ENCODE measurements at regions not wholly inside any gene's neighbourhood (a gene's known extent, or its start where the extent isn't known, plus 50 kb on each side); places are given as distances from the start of the nearest gene placed in this dataset.
A peak's percentile ranks its signal among the peaks of the same experiment; 100 is the strongest.
"Not testable (repeated sequence)": the region's sequence is repeated elsewhere in the genome, so short reads cannot be mapped to it uniquely, and the experiment has no call there.

DNA sequence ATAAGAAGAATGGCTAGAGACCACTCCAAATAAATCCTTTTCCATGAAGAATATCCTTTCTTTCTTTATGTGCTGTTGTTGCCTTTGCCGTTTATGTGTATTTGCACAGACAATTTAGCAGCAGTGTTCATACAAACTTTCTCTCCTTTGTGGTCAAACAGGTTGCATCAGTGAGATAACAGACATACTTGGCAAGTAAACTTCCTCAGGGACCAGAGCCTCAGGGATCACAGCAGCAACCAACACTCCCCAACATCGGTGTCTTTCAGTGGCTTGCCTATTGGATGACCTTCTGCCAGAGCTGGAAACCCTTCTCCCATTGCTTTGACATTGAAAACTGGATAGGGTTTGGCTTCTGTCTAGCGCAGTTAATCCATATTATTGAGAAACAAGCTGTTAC, 252.2 kb downstream of the BTG1 start:
- no peak for DNase-seq (ENCODE audit: low read depth in 1 of 2, low spot score in 1 of 2)

DNA sequence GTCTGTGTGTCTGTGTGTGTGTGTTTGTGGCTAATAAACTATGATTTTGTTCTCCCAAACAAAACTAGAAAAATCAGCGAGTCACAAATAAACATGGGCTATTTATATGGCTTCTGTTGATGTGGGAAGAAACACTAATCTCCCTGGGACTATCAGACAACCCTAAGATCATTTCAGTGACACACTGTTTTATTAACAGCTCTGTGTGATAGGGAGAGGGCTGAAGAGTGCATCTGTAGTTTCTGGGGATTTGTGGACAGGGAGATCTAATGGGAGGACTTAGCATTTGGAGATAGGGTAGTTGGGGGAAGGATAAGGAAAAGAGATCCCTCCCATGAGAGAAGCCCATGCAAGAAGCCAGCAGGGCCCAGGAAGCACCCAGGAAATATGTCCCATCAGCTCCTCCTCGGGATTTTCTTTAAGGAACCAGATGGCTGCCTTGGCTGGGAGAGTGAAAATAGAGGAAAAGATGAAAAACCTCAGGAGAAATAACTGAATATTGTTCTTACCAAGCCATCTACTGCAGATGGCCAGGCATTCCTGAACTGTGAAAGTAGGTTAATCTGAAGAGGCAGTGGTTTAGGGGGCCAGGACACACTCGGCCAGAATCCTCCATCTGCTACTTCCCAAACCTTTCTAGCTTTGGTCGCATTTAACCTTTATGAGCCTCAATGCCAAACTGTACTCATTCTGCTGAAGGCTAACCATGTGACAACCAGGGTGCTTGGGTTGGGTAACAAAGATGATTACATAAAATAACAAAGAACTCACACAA, 253.4 kb downstream of the BTG1 start:
- DNase-seq (ENCODE audit: low read depth in 1 of 2, low spot score in 1 of 2) = no peak

DNA sequence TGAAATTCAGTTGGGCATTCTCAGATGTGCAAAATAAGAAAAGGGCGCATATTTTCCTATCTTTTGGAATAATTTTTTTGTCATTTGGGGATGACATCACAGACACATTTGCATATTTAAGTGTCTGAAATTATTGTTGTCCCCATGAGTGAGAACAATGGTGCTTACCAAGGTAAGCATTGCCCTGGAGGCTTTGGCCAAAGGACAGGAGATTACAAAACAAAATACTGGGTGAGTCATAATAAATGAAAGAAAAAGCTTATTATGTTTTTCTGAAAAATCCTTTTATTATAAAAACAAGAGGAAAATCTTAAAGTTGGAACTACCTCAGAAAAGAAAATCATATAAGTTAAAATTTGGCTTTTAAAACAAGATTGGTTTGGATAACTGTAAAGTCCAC, 254.9 kb downstream of the BTG1 start:
- no peak for DNase-seq (ENCODE audit: low read depth in 1 of 2, low spot score in 1 of 2)

DNA sequence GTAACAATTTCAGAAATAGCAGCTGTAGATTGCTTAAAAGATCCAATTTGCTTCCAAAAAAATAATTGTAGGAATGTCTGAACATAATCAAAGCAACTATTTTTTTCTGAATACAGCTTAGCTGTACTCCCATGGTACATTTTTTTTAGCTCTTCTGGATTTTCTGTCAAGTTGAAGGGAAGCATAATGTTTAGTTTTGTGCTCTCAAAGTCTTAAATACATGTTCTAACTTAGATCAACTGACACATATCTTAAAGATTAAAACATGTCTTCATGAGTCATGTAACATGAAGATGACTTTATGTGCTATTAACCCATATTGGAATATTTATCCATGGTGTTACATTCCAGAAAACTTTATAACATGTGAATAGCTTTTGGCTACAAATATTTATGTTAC, 255.7 kb downstream of the BTG1 start:
- no peak for DNase-seq (ENCODE audit: low read depth in 1 of 2, low spot score in 1 of 2)

DNA sequence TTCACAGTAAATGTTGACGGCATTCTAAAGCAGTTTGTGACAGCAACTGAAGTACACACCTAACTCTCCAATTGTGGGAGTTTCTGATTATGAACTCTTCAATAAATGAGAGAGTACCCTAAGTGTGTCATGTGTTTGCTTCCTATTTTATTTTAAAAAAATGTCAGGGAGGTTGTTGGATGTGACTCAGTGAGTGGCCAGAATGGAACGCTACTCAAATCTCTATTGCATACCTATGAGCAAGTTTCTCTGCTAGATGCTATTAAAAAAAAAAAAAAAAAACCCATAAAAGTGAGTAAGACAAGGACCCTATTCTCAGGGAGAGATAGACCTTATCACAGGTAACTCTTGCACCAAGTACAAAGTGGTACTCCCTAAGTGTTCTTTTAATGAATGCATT, 256.6 kb downstream of the BTG1 start:
- DNase-seq (ENCODE audit: low read depth in 1 of 2, low spot score in 1 of 2) = no peak

DNA sequence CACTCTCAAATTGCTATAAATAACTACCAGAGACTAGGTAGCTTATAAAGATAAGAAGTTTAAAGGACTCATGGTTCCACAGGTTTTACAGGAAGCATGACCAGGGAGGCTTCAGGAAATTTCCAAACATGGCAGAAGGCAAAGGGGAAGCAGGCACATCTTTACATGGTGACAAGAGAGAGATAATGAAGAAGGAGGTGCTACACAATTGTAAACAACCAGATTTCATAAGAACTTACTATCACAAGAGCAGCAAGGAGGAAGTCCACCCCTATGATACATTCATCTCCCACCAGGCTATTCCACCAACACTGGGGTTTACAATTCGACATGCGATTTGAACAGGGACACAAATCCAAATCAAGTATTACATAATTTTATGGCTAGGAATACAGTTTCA, 257.7 kb downstream of the BTG1 start:
- no peak for DNase-seq (ENCODE audit: low read depth in 1 of 2, low spot score in 1 of 2)

DNA sequence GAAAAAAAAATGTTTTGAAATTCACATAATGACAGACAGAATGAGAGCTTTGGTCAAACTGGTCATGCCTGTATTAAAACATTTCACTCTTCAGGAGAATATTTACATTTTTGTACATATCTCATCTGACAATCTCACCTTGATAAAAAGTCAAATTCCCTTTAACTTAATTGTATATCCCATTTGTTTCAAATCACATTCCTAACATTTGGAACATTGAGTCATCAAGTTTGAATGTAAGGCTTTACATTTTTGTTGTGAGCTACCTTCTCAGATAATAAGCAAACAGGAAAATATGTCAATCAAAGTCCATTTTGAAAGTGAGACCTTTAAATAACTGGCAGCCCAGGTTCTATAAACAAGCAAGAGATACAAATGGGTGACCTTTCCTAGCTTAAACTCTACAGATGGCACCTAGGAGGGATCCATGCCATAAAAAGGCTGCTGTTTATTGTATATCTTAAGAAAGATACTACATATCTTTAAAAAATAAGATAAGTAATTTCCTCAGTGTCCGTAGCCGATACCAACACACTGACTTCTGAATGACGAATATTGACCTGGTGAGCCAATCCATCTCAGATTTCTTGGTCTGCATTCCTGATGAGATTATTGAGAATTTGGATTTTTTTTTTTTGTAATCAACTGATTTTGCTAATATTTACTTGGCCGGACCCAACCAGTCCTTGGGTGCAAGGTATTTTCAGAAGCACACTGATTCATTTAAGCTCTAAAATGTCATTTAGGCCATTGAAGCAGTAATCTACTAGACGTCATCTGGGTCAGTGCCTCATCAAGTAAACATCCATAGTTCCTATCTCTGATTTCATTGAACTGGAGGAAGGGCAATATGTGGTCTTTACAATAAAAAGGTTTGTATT, 259.6 kb downstream of the BTG1 start:
- no peak for DNase-seq (ENCODE audit: low read depth in 1 of 2, low spot score in 1 of 2)

DNA sequence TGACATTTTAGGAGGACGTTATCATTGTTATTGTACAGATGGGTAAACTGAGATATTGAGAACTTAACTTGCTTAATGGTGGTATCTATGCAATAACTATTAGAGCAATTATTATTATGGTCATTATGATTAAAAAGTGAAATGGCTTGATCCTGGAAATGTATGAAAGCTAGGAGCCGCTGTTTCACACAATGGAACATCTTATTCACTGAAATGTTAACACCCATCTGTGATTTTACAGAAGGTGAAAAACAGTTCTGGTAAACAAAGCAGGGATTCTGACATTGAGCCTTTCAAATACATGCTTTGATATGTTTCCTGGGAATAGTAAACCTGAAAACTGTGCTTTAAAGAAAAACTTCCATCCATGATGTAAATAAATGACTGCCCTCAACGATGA, 261.4 kb downstream of the BTG1 start:
- no peak for DNase-seq (ENCODE audit: low read depth in 1 of 2, low spot score in 1 of 2)

DNA sequence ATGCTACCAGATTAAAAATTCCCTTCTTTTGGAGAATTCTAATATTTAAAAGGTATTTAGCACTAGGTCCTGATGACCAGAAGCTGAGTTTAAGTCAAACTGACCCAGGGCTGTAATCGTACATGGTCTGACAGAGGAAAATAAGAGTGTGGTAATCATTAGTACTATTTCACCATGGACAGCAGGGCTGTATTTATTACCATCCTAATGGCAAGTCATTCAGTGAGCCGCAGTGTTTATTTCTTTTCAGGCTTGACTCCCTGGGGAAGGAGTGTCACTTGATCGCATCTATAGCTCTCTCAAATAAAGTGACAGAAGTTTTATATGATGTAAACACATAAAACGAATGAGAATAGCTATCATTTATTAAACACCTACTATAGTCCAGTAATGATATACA, 261.8 kb downstream of the BTG1 start:
- DNase-seq (ENCODE audit: low read depth in 1 of 2, low spot score in 1 of 2) = no peak

DNA sequence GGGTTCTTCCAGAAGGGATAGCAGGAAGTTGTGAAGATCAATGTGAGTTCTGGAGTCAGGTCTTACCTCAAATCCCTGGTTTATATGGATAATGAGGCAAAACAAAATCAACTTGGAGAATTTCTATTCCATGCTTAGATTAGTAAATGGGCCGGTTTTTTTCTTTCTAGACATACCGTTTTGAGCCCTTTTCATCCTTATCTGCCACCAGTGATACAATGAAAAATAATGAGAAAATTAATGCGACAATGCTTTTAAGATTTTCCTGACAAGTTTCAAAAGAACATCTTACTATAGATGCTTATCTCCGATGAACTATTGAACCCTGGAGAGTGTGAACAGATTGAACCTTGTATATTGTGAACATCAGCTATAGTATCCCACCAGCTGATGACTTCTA, 262.7 kb downstream of the BTG1 start:
- DNase-seq (ENCODE audit: low read depth in 1 of 2, low spot score in 1 of 2) = no peak

DNA sequence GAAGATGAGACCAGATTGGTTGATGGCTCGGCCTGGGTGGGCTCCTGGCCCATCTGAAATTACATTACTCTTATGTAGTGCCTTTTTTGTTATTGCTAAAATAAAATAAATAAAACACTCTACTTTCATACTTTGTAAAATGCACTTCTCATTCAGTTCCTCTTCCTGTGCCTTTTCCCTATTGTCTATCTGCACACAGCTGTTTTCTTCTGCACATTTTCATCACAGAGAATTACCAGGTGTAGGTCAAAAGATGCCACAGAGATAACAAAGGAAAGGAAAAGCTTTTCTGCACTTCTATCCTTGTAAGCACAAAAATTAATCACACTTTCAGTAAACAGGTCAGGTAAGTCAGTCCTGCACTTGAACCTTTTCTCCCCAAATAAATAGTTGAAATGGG, 265.1 kb downstream of the BTG1 start:
- no peak for DNase-seq (ENCODE audit: low read depth in 1 of 2, low spot score in 1 of 2)

DNA sequence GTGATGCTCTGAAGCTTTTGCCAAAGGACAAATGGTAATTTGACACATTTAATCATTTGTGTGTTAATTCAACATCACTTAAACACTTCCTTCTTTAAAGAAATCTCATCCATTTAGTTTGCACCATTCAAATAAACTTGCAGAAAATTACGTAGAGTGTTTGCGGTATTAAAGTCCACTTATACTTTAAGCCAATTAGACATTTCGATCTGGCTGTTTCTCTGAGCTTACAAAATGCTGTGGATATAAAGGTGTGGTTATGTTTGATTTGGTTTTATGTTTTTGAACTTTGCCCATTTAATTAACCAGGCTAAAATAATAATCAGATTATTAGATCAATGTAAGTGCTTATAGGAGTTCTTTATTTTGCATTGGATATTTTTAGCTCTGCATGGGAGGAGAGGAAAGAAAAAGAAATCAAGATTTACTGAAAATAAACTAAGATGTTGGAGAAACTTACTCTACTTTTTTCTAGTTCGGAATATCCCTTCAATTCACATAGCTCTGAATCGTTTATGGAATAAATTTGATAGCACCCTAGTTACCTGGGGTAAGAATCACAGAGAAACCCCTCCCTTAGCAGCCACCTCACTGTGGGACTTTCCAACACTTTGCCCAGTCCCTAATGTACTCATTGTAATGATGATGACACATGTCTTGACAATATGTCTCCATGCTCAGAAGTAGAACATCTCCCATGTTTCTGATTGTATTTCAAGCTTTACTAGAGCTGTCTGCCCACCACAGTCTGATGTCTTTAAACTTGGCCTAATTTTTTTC, 268.0 kb downstream of the BTG1 start:
- DNase-seq (ENCODE audit: low read depth in 1 of 2, low spot score in 1 of 2) = peak in 1 of 2 donors; percentile 32

DNA sequence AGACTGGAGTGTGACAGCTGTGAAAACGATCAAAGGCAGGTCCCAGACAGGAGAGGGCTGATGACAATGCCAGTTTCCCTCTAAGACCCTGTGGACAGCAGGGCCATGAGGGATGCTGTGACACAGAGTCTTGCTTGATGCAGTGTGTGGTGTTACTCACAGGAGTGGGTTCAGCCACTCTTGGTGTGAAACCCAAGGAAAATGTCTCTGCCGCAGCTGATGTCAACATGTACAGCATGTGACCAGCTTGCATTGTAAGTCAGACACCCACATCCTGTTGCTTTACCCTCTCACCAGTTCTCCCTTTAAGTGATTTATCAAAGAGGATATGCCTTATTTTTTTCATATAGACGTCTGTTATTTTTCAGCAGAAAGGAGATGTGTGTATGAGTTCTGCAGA, 268.6 kb downstream of the BTG1 start:
- DNase-seq (ENCODE audit: low read depth in 1 of 2, low spot score in 1 of 2) = peak; percentile 46 to 83

DNA sequence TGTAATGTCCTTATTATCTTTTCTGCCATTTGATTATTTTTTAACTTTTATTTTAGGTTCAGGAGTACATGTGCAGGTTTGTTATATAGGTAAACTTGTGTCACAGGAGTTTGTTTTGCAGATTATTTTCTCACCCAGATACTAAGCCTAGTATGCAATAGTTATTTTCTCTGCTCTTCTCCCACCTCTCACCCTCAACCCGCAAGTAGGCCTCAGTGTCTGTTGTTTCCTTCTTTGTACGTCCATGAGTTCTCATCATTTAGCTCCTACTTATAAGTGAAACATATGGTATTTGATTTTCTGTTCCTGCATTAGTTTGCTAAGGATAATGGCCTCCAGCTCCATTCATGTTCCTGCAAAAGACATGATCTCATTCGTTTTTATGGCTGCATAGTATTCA, 270.0 kb downstream of the BTG1 start:
- not testable (repeated sequence) for DNase-seq (ENCODE audit: low read depth in 1 of 2, low spot score in 1 of 2)

DNA sequence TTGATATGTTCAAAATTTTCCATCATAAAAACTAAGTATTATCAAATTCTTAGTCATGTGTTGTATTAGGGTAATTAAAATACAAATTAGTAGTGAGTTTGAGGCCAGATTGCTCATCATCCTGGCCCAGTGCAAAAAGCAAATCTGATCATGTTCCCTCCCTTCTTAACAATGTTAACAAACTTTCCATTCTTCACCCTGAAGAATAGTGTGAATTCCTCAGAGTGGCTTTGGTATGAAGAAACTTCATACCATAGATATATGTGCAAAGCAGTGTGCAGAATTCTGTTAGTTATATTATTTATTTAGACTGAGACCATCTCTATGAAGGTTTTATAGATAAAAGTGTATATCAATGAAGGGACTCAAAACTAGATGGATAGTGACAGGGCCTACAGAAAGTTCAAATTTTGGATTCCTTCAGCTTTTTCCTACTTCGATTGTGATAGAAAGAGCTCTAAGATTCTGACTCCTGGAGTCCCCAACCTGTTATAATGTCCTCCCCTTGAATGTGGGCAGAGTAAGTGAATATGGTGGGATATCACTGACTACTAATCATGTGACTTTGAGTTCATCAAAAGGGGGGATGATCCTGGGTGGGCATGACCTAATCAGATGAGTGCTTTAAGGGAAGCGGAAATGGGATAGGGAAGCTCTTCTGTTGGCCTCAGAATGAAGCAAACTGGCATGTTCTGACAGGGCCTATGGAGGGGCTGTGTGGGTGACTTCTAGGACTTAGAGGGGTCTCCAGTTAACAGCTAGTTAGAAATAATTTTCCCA, 271.4 kb downstream of the BTG1 start:
- DNase-seq (ENCODE audit: low read depth in 1 of 2, low spot score in 1 of 2) = no peak

DNA sequence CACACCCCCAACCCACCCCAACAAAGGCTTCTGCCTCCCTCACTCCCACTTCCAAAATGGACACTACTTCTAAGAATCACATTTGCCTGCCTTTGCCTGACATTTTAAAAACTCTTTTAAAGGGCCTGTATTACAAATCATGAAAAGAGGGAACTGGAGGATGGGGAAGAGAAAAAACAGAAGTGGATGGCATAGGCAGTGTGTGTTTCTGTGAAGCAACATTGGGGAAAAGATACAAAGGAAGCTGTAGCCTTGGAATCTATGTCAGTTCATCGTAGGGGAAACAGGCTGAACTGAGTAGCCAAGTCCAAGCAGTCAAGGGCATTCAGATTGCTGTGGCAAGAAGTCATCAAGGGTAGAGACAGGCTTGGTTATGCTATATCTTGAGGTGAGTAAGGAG, 273.9 kb downstream of the BTG1 start:
- DNase-seq (ENCODE audit: low read depth in 1 of 2, low spot score in 1 of 2) = no peak

DNA sequence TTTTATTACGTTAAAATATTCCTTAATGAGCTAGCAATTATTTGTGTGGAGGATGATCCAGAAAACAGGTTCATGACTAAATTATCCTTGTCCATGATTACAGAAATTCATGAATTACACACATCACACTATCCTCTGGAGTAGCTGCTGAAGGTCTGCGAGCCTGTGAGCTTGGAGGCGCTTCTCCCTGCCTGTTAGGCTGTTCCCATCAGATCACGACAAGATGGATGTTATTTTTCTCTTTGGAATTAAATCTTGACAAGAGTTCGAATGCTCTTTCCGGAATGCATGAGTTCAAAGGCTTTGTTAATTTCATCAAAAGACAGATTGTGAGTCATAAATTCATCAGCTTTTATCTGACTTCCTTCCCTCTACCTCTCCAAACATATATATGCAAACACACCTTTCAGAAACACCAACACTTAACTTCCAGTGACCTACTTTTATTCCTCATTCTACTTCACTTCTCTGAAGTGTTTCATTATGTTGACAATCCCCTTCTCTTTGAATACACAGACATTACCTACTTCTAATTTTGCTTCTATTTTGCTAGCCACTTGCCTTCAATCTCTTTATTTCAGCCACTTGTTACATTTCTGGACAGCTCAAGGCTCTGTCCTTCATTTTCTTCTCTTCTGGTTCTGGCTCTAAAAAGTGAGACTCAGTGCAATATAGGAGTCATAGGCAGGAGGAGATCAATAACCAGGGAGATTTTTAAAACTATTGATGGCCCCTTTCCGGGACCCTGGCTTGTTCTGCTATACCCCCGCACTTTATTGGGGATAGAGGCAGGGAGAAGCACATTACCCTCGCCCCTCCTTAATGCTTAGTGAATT, 274.6 kb downstream of the BTG1 start:
- no peak for DNase-seq (ENCODE audit: low read depth in 1 of 2, low spot score in 1 of 2)

DNA sequence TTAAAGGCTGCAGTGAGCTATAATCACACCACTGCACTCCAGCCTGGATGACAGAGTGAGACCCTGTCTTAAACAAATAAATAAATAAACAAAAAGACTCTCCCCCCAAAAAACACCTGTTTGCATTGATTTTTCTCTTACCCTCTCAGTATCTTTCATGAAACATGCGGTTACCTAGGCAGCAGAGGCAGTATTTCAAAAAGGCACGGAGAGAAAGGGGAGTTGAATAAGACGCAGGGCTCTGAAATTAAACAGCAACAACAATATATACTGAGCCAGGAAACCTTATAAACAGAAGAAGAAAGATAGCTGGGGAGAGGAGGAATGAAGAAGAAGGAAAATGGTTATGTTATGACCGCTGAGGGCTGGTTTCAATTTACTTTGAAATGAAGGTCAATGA, 277.6 kb downstream of the BTG1 start:
- DNase-seq (ENCODE audit: low read depth in 1 of 2, low spot score in 1 of 2) = no peak

DNA sequence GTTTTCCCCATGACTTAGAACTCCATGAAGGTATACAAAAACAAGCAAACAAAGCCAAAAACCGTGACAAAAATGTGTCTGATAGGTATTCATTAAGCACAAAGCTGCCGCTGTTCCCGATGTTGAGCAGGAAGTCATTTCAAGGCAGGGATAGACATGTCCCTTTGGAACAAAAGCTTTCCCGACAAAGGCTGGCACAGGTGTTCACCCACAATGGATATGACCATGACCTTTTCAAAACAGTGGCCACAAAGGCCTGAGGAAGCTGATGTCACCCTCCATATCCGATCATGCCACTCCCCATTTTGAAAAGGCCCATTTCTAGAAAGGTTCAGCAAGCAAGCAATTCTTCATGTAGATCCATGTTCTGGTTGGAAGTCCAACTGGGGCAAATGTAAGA, 279.1 kb downstream of the BTG1 start:
- no peak for DNase-seq (ENCODE audit: low read depth in 1 of 2, low spot score in 1 of 2)

DNA sequence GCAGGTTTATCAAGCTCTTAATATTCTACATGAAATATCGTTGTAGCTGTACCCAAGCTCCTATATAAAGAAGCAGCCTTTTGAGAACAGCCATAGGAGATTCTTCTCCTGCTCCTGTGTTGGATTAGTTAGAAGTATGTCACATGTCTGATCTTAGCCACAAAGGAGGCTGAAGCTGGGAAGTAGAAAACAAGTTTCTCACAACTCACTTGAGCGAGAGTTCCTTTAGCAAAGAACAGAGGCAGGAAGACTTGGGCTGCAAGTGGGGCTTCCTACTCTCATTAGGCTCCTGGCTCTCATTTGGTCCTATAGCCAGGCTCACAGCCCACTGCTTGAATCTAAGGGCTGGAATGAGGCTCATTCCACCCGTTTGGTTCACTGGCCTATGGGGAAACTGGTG, 281.9 kb downstream of the BTG1 start:
- no peak for DNase-seq (ENCODE audit: low read depth in 1 of 2, low spot score in 1 of 2)

All from activated CD4-positive, alpha-beta T cell treated with anti-CD3 and anti-CD28 coated beads, Interleukin-2, amount 50 U/mL, for 24 hours (primary cell).